ENCODE measurements at regions not wholly inside any gene's neighbourhood (a gene's known extent, or its start where the extent isn't known, plus 50 kb on each side); places are given as distances from the start of the nearest gene placed in this dataset.

DNA sequence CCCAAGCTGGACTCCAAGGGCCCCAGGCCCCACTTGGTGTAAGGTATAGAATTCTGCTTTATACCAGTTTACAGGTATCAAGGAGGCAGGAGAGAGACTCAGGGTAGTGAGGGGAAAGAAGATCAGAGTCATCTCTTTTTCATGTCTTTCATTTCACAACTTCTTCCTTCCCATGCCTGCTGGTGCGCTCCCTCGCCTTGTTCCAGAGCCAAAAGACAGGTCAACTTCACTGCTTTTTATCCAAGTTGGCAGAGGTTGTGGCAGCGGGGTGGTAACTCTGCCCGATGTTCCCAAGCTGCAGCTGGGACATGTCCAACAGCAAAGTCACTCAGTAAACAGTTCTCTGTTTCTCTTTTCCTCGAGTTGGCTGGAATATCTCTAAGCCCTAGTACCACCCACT, 86.3 kb upstream of the TCF12 start:
- TF ChIP-seq CHD1 (IDR thresholded peaks at IDR 0.05; ENCODE audit: low read depth, low read length): no peak
- TF ChIP-seq POLR2AphosphoS5 (IDR thresholded peaks at IDR 0.05; ENCODE audit: low read depth, low read length): no peak
- TF ChIP-seq, protein P1, sequence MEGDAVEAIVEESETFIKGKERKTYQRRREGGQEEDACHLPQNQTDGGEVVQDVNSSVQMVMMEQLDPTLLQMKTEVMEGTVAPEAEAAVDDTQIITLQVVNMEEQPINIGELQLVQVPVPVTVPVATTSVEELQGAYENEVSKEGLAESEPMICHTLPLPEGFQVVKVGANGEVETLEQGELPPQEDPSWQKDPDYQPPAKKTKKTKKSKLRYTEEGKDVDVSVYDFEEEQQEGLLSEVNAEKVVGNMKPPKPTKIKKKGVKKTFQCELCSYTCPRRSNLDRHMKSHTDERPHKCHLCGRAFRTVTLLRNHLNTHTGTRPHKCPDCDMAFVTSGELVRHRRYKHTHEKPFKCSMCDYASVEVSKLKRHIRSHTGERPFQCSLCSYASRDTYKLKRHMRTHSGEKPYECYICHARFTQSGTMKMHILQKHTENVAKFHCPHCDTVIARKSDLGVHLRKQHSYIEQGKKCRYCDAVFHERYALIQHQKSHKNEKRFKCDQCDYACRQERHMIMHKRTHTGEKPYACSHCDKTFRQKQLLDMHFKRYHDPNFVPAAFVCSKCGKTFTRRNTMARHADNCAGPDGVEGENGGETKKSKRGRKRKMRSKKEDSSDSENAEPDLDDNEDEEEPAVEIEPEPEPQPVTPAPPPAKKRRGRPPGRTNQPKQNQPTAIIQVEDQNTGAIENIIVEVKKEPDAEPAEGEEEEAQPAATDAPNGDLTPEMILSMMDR (IDR thresholded peaks at IDR 0.05; ENCODE audit: control extremely low read depth in 1 of 3, insufficient read depth in 1 of 3, low read depth in 1 of 3, low read length in 3 of 3): no peak
- no peak for TF ChIP-seq YY1 (IDR thresholded peaks at IDR 0.05; ENCODE audit: low read depth, low read length)
- TF ChIP-seq ZNF274 (IDR thresholded peaks at IDR 0.05; ENCODE audit: borderline replicate concordance, extremely low read depth, low read length): no peak
- TF ChIP-seq, protein P2, sequence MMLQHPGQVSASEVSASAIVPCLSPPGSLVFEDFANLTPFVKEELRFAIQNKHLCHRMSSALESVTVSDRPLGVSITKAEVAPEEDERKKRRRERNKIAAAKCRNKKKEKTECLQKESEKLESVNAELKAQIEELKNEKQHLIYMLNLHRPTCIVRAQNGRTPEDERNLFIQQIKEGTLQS (IDR thresholded peaks at IDR 0.05; ENCODE audit: insufficient read depth, low read depth, low read length): no peak
- TF ChIP-seq RNF2 (IDR thresholded peaks at IDR 0.05; ENCODE audit: borderline replicate concordance, low read depth, low read length, missing control alignments, poor library complexity, severe bottlenecking): no peak
- TF ChIP-seq MAFK (IDR thresholded peaks at IDR 0.05; ENCODE audit: low read depth, low read length): no peak
- TF ChIP-seq, protein P3, sequence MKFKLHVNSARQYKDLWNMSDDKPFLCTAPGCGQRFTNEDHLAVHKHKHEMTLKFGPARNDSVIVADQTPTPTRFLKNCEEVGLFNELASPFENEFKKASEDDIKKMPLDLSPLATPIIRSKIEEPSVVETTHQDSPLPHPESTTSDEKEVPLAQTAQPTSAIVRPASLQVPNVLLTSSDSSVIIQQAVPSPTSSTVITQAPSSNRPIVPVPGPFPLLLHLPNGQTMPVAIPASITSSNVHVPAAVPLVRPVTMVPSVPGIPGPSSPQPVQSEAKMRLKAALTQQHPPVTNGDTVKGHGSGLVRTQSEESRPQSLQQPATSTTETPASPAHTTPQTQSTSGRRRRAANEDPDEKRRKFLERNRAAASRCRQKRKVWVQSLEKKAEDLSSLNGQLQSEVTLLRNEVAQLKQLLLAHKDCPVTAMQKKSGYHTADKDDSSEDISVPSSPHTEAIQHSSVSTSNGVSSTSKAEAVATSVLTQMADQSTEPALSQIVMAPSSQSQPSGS (IDR thresholded peaks at IDR 0.05; ENCODE audit: low read length): no peak
- no peak for TF ChIP-seq POLR2A (IDR thresholded peaks at IDR 0.05; ENCODE audit: control extremely low read depth in 1 of 2, low read depth in 2 of 2, low read length in 2 of 2)
- TF ChIP-seq, protein P4, sequence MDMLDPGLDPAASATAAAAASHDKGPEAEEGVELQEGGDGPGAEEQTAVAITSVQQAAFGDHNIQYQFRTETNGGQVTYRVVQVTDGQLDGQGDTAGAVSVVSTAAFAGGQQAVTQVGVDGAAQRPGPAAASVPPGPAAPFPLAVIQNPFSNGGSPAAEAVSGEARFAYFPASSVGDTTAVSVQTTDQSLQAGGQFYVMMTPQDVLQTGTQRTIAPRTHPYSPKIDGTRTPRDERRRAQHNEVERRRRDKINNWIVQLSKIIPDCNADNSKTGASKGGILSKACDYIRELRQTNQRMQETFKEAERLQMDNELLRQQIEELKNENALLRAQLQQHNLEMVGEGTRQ (IDR thresholded peaks at IDR 0.05; ENCODE audit: low read length): no peak
